Testis (tissue), 2 donors: ENCODE measurements at regions not wholly inside any gene's neighbourhood (a gene's known extent, or its start where the extent isn't known, plus 50 kb on each side); places are given as distances from the start of the nearest gene placed in this dataset.
"Not testable (repeated sequence)": the region's sequence is repeated elsewhere in the genome, so short reads cannot be mapped to it uniquely, and the experiment has no call there.

ENCODE experiments used
- DNase-seq: peaks from one replicate; pipeline ENCODE4 v3.0.0-alpha.2; 2019
- H3K27ac ChIP-seq, 2 donors: fragments of 200-600 bp; sonication (generic); one replicate each; pipeline ENCODE4 v1.5.1; 2019
- H3K27me3 ChIP-seq: fragments of 200-600 bp; sonication (generic); one replicate; pipeline ENCODE4 v1.5.1; 2019
- H3K36me3 ChIP-seq: fragments of 200-600 bp; sonication (generic); one replicate; pipeline ENCODE4 v1.5.1; 2017; ENCODE audit warnings: low read depth; ENCODE audit errors: missing control alignments
- H3K4me1 ChIP-seq: fragments of 200-600 bp; sonication (generic); one replicate; pipeline ENCODE4 v1.5.1; 2019
- H3K4me3 ChIP-seq, 2 donors: fragments of 200-600 bp; sonication (generic); one replicate each; pipeline ENCODE4 v1.5.1; 2017 to 2019
- H3K9me3 ChIP-seq: fragments of 200-600 bp; sonication (generic); one replicate; pipeline ENCODE4 v1.5.1; 2017
- CTCF ChIP-seq, 3 experiments: fragments of 450-650 bp in 2 of 3; fragments of 200-600 bp in 1 of 3; sonication (generic) in 1 of 3; IDR thresholded peaks; one replicate each; pipeline ENCODE4 v1.5.1; 2016 to 2019; ENCODE audit warnings: antibody characterized with exemption in 3 of 3, mild to moderate bottlenecking in 2 of 3, moderate library complexity in 1 of 3
- POLR2A ChIP-seq: fragments of 450-650 bp; IDR thresholded peaks from one replicate; pipeline ENCODE4 v1.6.1; 2017; ENCODE audit warnings: antibody characterized with exemption, mild to moderate bottlenecking, moderate library complexity
- WGBS, 2 donors: methylation state at CpG; one replicate each; pipeline ENCODE4 v1.1.5; 2018; 5-methylcytosine and 5-hydroxymethylcytosine counted together
- intact Hi-C: fragments of 100-400 bp; cut with DNase I; formaldehyde crosslinking; loops from one replicate; pipeline ENCODE4 v1.15.1; 2023; ENCODE audit warnings: low total_unique reads

- intact Hi-C loops, result no loop called here
- no peaks in the 10 kb centered on the region for H3K36me3 ChIP-seq
- WGBS, 2 donors, result 76 to 92% methylated on average over 4 of the region's 4 CpGs
- H3K27me3 ChIP-seq, result no peaks in the 10 kb centered on the region
- no peaks in the 10 kb centered on the region for H3K4me1 ChIP-seq
- H3K9me3 ChIP-seq, result no peaks in the 10 kb centered on the region
- no peak for TF ChIP-seq CTCF (IDR thresholded peaks at IDR 0.05)
- H3K27ac ChIP-seq, result no peak overlapping the region
- DNase-seq, result no peak
- H3K4me3 ChIP-seq, result no peak overlapping the region
Measured at GRCh38 chr16:79938575-79938974, 338.0 kb upstream of the MAF start.

- H3K27me3 ChIP-seq, H3K9me3 ChIP-seq, H3K4me1 ChIP-seq, H3K36me3 ChIP-seq, intact Hi-C loops, DNase-seq, H3K27ac ChIP-seq, H3K4me3 ChIP-seq: not testable (repeated sequence)
Measured at GRCh38 chr16:79937671-79938070, 337.1 kb upstream of the MAF start.

- H3K4me1 ChIP-seq, result no peaks in the 10 kb centered on the region
- TF ChIP-seq CTCF (IDR thresholded peaks at IDR 0.05) (no peak), POLR2A (no peak)
- intact Hi-C loops, result no loop called here
- H3K4me3 ChIP-seq, result no peak overlapping the region
- H3K27me3 ChIP-seq, result no peaks in the 10 kb centered on the region
- 60 to 69% methylated on average over 8 of the region's 8 CpGs for WGBS, 2 donors
- no peaks in the 10 kb centered on the region for H3K9me3 ChIP-seq
- H3K36me3 ChIP-seq, result no peaks in the 10 kb centered on the region
- H3K27ac ChIP-seq, result no peak overlapping the region
- peak; percentile 21 for DNase-seq
Measured at GRCh38 chr16:79933603-79934002, 333.1 kb upstream of the MAF start.

- intact Hi-C loops, result no loop called here
- TF ChIP-seq POLR2A, result no peak
- TF ChIP-seq CTCF (IDR thresholded peaks at IDR 0.05), result no peak
- 86 to 89% methylated on average over 2 of the region's 2 CpGs for WGBS, 2 donors
- Histone ChIP-seq H3K4me1 (no peaks in the 10 kb centered on the region), H3K9me3 (no peaks in the 10 kb centered on the region), H3K27ac (no peak overlapping the region), H3K4me3 (no peak overlapping the region), H3K36me3 (no peaks in the 10 kb centered on the region), H3K27me3 (no peaks in the 10 kb centered on the region)
- no peak for DNase-seq
Measured at GRCh38 chr16:79932572-79932971, 332.0 kb upstream of the MAF start.

- Histone ChIP-seq H3K4me3 (no peak overlapping the region), H3K27ac (no peak overlapping the region), H3K9me3 (no peaks in the 10 kb centered on the region), H3K27me3 (no peaks in the 10 kb centered on the region), H3K4me1 (no peaks in the 10 kb centered on the region), H3K36me3 (no peaks in the 10 kb centered on the region)
- intact Hi-C loops, result no loop called here
- no peak for DNase-seq
- TF ChIP-seq POLR2A, result no peak
- TF ChIP-seq CTCF (IDR thresholded peaks at IDR 0.05), result no peak
- 96 to 100% methylated on average over 1 of the region's 1 CpG for WGBS, 2 donors
Measured at GRCh38 chr16:79931721-79932120, 331.2 kb upstream of the MAF start.
